ENCODE measurements at regions not wholly inside any gene's neighbourhood (a gene's known extent, or its start where the extent isn't known, plus 50 kb on each side); places are given as distances from the start of the nearest gene placed in this dataset.

DNA sequence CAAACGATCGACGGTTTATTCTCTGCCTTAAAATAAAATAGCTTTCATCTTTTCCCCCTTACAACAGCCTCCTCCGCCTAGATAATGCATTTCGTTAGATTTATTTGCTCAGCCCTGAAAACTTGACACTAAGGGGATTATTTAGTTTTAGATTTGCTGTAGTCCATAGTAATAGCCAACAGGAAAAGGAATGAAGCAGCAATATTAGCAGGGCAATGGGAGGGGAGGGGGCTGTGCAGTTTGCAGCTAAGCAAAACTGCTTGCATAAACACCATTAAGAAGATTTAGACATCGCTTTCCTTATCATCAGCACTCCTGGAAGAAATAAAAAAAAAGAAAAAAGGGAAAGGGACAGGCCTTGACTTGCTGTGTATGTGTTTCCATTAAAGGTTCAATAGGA is 286.5 kb upstream of the SOX14 start:
- Histone ChIP-seq H3K9me1 (ENCODE audit: control insufficient read depth, extremely low read depth, insufficient read depth, low read length) (no peaks in the 10 kb centered on the region), H3K79me2 (ENCODE audit: control insufficient read depth, insufficient read depth, low read length) (no peaks in the 10 kb centered on the region), H3K4me2 (ENCODE audit: control insufficient read depth, extremely low read depth, insufficient read depth, low read depth, low read length) (no peak overlapping the region), H3K4me1 (ENCODE audit: control insufficient read depth, extremely low read depth, insufficient read depth, low read length) (no peaks in the 10 kb centered on the region), H2AFZ (ENCODE audit: control insufficient read depth, low read length) (no peak overlapping the region), H3K9me3 (ENCODE audit: control insufficient read depth, low read depth, low read length) (no peaks in the 10 kb centered on the region), H3K4me3 (ENCODE audit: control insufficient read depth in 2 of 3, extremely low read depth in 1 of 3, insufficient read depth in 2 of 3, low read depth in 1 of 3, low read length in 3 of 3) (no peak overlapping the region), H3K27me3 (ENCODE audit: control insufficient read depth, extremely low read depth, insufficient read depth, low read length) (no peaks in the 10 kb centered on the region), H3K36me3 (ENCODE audit: control insufficient read depth in 2 of 2, extremely low read depth in 1 of 2, insufficient read depth in 2 of 2, low read length in 2 of 2) (no peaks in the 10 kb centered on the region), H3K27ac (ENCODE audit: control insufficient read depth, insufficient read depth, low read length) (no peak overlapping the region), H3K9ac (ENCODE audit: control insufficient read depth, extremely low read depth, insufficient read depth, low read length) (no peak overlapping the region), H4K20me1 (ENCODE audit: control insufficient read depth, extremely low read depth, insufficient read depth, low read length) (no peaks in the 10 kb centered on the region)
- dilution Hi-C loops (cut with MboI; ENCODE audit: extremely low pct_ligation_motif_present, low sequenced_read_pairs) = no loop called here
- TF ChIP-seq EZH2 (IDR thresholded peaks at IDR 0.05; ENCODE audit: low read length) = no peak
- TF ChIP-seq, protein P1, sequence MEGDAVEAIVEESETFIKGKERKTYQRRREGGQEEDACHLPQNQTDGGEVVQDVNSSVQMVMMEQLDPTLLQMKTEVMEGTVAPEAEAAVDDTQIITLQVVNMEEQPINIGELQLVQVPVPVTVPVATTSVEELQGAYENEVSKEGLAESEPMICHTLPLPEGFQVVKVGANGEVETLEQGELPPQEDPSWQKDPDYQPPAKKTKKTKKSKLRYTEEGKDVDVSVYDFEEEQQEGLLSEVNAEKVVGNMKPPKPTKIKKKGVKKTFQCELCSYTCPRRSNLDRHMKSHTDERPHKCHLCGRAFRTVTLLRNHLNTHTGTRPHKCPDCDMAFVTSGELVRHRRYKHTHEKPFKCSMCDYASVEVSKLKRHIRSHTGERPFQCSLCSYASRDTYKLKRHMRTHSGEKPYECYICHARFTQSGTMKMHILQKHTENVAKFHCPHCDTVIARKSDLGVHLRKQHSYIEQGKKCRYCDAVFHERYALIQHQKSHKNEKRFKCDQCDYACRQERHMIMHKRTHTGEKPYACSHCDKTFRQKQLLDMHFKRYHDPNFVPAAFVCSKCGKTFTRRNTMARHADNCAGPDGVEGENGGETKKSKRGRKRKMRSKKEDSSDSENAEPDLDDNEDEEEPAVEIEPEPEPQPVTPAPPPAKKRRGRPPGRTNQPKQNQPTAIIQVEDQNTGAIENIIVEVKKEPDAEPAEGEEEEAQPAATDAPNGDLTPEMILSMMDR (optimal IDR thresholded peaks at IDR 0.05 in 1 of 3, IDR thresholded peaks at IDR 0.05 in 1 of 3, conservative IDR thresholded peaks at IDR 0.05 in 1 of 3; ENCODE audit: extremely low read depth in 1 of 3, insufficient read depth in 2 of 3, low read length in 3 of 3) = no peak
- DNase-seq (ENCODE audit: low read depth, low spot score) (no peak), FAIRE-seq (no peak)

- Histone ChIP-seq H3K4me2 (ENCODE audit: control insufficient read depth, extremely low read depth, insufficient read depth, low read depth, low read length) (no peak overlapping the region), H3K4me3 (ENCODE audit: control insufficient read depth in 2 of 3, extremely low read depth in 1 of 3, insufficient read depth in 2 of 3, low read depth in 1 of 3, low read length in 3 of 3) (no peak overlapping the region), H3K9ac (ENCODE audit: control insufficient read depth, extremely low read depth, insufficient read depth, low read length) (no peak overlapping the region), H3K9me3 (ENCODE audit: control insufficient read depth, low read depth, low read length) (no peaks in the 10 kb centered on the region), H3K79me2 (ENCODE audit: control insufficient read depth, insufficient read depth, low read length) (no peaks in the 10 kb centered on the region), H3K9me1 (ENCODE audit: control insufficient read depth, extremely low read depth, insufficient read depth, low read length) (no peaks in the 10 kb centered on the region), H3K27ac (ENCODE audit: control insufficient read depth, insufficient read depth, low read length) (no peak overlapping the region), H3K4me1 (ENCODE audit: control insufficient read depth, extremely low read depth, insufficient read depth, low read length) (no peaks in the 10 kb centered on the region), H3K27me3 (ENCODE audit: control insufficient read depth, extremely low read depth, insufficient read depth, low read length) (no peaks in the 10 kb centered on the region), H3K36me3 (ENCODE audit: control insufficient read depth in 2 of 2, extremely low read depth in 1 of 2, insufficient read depth in 2 of 2, low read length in 2 of 2) (no peaks in the 10 kb centered on the region), H2AFZ (ENCODE audit: control insufficient read depth, low read length) (no peak overlapping the region), H4K20me1 (ENCODE audit: control insufficient read depth, extremely low read depth, insufficient read depth, low read length) (no peaks in the 10 kb centered on the region)
- no peak for DNase-seq (ENCODE audit: low read depth, low spot score)
- TF ChIP-seq, protein P1 (optimal IDR thresholded peaks at IDR 0.05 in 1 of 3, IDR thresholded peaks at IDR 0.05 in 1 of 3, conservative IDR thresholded peaks at IDR 0.05 in 1 of 3; ENCODE audit: extremely low read depth in 1 of 3, insufficient read depth in 2 of 3, low read length in 3 of 3) = no peak
- no peak for TF ChIP-seq EZH2 (IDR thresholded peaks at IDR 0.05; ENCODE audit: low read length)
- dilution Hi-C loops (cut with MboI; ENCODE audit: extremely low pct_ligation_motif_present, low sequenced_read_pairs) = no loop called here
- no peak for FAIRE-seq
These were observed 254.6 kb upstream of the SOX14 start for GRCh38 chr3:137509354-137510045.
